Spleen (tissue), 7 donors: ENCODE measurements at regions not wholly inside any gene's neighbourhood (a gene's known extent, or its start where the extent isn't known, plus 50 kb on each side); places are given as distances from the start of the nearest gene placed in this dataset.

Experiments
- CTCF ChIP-seq, 11 experiments: fragments of 200-600 bp in 7 of 11; fragments of 450-650 bp in 4 of 11; sonication (generic) in 4 of 11; IDR thresholded peaks in 8 of 11; conservative IDR thresholded peaks in 3 of 11; 1 replicate in 7 of 11; 2 replicates in 4 of 11; pipeline versions ENCODE4 v1.4.0 to v1.8.0; 2016 to 2021; ENCODE audit warnings: antibody characterized with exemption in 11 of 11, inconsistent platforms in 4 of 11, mild to moderate bottlenecking in 1 of 11
- POLR2AphosphoS5 ChIP-seq, 3 donors: sonication (generic); formaldehyde crosslinking; IDR thresholded peaks; one replicate each; pipeline ENCODE4 v1.5.1; 2017; ENCODE audit warnings: antibody characterized with exemption in 3 of 3
- donor health status: DM: no; HTN: no; CAD: no; lungs with moderate emphysema.
- donor health status: DM: no; HTN: no; CAD: no.
- donor health status: DM: no; HTN: no; CAD: no.

DNA sequence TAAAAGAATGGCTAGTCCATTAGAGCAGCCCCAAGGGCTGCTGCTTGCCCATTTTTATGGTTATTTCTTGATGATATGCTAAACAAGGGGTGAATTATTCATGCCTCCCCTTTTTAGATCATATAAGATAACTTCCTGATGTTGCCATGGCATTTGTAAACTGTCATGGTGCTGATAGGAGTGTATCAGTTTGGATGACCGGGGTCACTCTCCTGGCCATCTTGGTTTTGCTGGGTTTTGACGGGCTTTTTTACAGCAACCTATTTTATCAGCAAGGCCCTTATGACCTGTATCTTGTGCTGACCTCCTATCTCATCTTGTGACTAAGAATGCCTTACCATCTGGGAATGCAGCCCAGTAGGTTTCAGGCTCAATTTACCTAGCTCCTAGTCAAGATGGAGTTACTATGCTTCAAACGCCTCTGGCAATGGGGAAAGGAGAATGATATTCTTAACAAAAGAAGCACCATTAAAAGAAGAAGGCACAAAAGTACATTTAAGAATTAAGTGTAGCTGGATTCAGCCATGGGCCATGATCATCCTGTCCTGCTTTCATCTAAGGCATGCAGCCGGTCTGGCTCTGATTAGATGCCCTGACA is 1156.0 kb downstream of the PCDH9 start:
- TF ChIP-seq CTCF (IDR thresholded peaks at IDR 0.05 in 8 of 11, conservative IDR thresholded peaks at IDR 0.05 in 3 of 11) = no peak
- no peak for TF ChIP-seq POLR2AphosphoS5 (IDR thresholded peaks at IDR 0.05)
